ENCODE measurements at regions not wholly inside any gene's neighbourhood (a gene's known extent, or its start where the extent isn't known, plus 50 kb on each side); places are given as distances from the start of the nearest gene placed in this dataset.

DNA sequence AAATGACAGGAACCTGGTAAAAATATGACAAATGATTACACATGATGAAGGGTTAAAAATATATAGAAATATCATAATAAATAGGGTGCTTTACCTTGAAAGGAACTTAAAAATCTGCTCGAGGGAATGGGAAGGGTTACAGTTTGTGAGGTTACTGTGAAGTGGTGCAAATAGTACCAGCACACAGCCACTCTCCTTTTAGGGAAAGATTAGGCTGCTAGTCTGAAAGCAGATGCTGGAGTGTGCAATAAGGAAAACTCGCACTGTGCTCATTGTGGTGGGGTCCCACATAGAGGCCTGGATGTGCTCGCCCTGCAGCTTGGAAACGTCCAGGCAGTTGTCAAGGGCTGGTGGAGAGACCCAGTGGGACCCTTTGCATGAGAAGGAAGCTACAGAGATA, 145.9 kb upstream of the TBX20 start:
- DNase-seq (ENCODE audit: extremely low read depth in 1 of 2, low read depth in 1 of 2) = no peak

GRCh38 chr7:35399216-35399615, 145.3 kb upstream of the TBX20 start:
- DNase-seq (ENCODE audit: extremely low read depth in 1 of 2, low read depth in 1 of 2) = no peak

DNA sequence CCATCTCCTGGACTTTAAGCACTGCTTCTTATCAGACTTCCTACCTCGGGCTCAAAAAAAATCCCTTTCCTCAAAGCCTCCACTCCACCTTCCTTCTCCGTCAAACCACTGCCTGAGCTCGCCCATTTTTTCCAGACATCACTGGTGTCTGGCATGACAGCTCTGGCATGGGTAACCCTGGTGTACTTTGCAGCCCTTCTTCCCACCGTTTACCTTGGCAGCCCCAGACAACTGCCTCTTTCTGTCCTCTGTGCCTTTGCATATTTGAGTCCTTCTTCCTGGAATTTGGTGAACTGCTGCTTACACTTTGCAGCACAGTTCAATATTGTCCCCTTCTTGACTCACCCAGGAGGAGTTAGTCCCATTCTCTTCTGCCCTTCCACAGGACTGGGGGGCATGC, 144.6 kb upstream of the TBX20 start:
- no peak for DNase-seq (ENCODE audit: extremely low read depth in 1 of 2, low read depth in 1 of 2)

- no peak for DNase-seq (ENCODE audit: extremely low read depth in 1 of 2, low read depth in 1 of 2)
Observed at GRCh38 chr7:35390146-35390545, 136.2 kb upstream of the TBX20 start.

DNA sequence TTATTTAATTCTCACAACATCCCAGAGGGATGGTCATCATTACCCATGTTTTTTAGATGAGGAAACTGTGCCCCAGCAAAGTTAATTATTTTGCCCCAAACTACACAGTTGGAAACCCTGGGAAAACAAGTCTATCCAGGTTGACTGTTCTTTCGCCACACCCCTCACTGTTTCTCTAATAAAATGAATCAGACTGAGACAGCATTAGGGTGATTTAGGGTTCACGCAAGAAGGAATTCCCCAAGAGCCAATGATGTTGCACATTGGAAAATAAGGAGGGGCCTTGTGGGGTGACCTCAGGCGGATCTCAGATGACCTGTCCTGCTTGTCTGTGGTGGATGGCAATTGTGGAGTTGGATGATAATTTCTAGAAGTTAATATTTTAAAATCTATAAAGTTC, 135.7 kb upstream of the TBX20 start:
- no peak for DNase-seq (ENCODE audit: extremely low read depth in 1 of 2, low read depth in 1 of 2)

DNA sequence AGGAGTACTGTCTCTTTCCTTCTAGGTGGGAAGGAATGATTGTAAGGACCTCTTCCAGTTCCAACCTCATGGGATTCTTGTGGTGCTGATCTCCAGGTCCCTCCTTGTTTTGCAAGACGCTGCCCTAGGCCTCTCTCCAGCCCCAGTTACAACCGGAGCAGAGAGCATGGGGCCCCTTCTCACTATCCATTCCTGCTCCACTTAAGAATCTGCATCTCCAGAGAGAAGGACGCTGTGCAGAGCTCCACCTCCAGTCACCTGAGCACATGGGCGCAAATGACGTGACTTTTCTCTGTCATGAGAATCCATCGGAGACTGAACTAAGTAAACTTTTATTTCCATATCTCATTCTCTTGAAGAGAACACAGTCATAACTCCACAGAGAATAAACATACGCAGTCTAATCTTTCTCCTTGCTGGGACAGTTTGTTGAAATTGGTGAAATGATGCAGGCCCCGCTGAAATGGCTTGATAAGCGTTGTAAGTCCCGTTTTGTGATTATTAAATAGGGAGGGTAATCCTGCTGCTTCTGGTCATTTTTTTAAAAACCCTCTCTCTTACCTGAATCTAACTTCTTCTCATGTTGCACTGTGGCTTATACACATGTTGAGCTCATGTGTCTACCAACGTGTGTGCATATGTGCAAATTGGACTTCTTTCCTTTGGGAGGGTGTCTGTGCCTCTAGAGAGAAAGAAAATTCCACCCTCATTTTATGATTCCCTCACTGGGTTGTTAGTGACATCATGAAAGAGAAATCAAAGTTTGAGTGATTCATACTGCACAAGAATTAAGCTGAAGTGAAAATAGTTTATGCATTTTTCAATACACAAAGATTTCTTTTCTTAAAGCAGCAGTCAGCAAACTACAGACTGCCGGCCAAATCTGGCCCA, 133.2 kb upstream of the TBX20 start:
- no peak for DNase-seq (ENCODE audit: extremely low read depth in 1 of 2, low read depth in 1 of 2)

- DNase-seq (ENCODE audit: extremely low read depth in 1 of 2, low read depth in 1 of 2) = no peak
Observed at GRCh38 chr7:35386082-35386815, 132.3 kb upstream of the TBX20 start.

DNA sequence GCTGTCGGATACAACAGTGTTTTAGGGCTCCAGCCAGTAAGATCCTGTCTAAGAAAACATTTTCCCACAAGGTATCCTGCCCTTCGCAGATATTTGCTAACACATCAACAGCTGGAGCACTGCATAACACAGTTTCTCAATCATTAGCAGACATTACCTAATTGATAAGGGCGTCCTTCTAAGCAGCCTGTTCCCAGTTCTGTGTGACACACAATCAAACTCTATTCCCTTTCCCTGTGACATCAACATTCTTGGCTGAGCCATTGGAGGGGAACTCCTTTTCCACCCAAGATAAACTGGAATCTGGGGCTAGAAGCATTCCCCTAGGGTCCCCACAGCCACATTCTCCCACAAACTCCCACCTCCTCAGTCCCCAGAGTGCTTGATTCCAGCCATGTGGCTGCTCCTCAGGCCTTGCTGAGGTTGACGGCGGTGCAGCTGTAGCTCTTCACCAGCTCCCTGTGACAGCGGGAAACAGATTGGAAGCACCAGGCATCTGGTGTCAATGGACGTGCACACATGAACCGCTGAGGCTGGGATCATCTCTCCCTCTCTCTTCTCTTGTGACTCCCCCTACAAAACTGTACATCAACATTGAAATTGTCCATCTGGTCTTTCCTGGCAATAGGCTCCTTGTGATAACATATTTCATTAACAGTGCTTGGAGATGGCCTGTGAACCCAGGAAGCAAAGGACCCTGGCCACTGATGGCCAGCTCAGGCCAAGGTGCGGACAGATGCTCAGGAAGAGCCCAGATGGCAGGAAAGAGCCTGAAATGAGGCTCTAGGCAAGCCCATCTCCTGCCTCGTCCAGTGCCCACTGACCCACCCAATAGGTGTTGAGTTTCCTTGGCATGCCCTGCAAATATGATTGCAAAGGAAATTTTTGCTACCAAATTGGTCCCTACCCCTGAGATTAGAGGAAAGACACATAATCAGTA, 131.1 kb upstream of the TBX20 start:
- DNase-seq (ENCODE audit: extremely low read depth in 1 of 2, low read depth in 1 of 2) = no peak

GRCh38 chr7:35380739-35381224, 126.9 kb upstream of the TBX20 start:
- no peak for DNase-seq (ENCODE audit: extremely low read depth in 1 of 2, low read depth in 1 of 2)

DNA sequence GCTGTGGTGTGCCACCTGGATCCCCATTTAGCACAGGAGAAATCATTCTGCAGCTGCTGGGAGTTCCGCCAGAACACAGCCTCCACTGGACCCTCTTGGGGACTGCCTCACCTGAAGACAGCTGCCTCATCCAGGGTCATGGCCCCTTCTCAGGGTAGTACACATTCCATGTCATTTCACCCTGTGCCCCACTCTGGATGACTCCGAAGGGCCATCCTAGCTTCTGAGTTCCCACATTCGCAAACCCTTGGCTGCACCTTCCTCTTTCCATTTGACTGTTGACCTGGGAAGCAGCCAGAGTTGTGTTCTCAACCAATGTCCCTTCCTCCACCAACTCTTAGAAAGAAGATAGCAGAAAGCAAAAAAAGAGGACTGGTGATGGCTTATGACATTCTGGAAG, 125.6 kb upstream of the TBX20 start:
- DNase-seq (ENCODE audit: extremely low read depth in 1 of 2, low read depth in 1 of 2) = no peak

DNA sequence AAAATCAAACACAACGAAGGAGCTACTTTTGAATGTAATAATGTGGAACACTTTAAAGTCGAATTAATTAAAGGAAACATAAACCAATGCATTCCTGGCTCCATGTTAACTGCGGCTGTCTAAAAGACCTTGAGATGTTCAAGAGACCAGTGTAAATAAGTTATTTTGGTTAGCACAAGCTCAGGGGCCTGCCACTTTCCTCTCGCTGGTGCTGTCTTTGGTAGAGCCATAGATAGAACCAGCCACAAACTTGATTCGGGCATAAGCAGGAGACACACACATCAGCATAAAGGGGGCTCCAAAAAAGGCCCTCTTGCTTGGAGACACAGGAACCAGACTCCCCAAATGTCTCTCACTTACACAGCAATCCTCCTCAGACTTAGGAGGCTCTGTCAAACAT, 121.6 kb upstream of the TBX20 start:
- no peak for DNase-seq (ENCODE audit: extremely low read depth in 1 of 2, low read depth in 1 of 2)

DNA sequence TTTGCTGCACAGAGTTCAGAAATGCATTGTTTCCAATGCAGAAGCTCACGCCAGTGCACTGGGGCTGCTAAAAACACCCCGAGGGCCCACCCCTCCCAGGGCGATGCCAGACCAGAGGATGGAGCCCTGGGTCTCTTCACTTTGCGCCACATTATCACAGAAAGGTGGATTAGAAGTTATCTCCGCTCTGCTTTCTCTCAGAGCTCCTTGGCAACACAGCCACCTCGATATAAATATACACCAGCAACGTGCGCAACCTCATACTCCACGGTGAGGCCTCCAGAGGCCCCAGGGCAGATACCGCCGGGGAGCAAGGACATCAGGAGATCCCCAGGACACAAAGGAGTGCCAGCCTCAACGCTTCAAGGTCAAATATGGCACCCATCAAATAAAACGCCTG, 121.0 kb upstream of the TBX20 start:
- no peak for DNase-seq (ENCODE audit: extremely low read depth in 1 of 2, low read depth in 1 of 2)

DNA sequence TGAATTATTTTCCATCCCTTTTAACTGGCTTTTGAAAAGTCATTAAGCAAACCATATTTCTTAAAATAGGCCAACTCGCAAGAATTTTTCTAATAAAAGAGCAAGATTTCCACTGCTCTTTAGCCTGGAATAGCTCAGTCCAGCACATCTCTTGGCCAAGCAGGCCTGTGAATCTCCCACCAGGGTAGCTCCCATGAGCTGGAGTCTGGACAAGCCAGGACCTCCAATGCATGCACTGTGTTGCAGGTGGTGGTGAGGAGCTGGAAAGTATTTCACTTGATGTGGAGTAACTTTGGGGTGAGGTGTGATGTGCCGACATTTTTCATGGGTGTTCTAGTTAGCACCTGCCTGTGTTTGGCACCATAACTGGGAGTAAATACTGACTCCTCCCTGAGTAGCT, 117.3 kb upstream of the TBX20 start:
- DNase-seq (ENCODE audit: extremely low read depth in 1 of 2, low read depth in 1 of 2) = no peak

DNA sequence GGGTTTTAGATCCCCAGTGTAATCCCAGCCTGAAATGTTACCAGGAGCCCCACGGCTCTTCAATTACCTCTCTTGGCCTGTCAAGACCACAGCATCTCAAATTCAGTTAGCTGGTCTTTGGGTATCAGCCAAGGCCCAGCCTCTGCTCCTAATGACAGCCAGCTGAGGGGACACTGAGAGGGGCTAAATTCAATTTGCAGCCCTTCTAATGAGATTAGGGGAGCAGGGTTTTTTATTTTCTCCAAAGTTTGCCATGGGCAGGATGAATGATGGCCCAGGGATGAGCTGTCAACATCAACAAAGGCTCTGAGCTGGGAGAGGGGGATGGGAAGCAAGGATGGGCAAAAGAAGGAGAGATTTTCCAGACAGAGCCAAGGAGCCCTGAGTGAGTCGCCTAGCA, 116.8 kb upstream of the TBX20 start:
- DNase-seq (ENCODE audit: extremely low read depth in 1 of 2, low read depth in 1 of 2) = no peak

DNA sequence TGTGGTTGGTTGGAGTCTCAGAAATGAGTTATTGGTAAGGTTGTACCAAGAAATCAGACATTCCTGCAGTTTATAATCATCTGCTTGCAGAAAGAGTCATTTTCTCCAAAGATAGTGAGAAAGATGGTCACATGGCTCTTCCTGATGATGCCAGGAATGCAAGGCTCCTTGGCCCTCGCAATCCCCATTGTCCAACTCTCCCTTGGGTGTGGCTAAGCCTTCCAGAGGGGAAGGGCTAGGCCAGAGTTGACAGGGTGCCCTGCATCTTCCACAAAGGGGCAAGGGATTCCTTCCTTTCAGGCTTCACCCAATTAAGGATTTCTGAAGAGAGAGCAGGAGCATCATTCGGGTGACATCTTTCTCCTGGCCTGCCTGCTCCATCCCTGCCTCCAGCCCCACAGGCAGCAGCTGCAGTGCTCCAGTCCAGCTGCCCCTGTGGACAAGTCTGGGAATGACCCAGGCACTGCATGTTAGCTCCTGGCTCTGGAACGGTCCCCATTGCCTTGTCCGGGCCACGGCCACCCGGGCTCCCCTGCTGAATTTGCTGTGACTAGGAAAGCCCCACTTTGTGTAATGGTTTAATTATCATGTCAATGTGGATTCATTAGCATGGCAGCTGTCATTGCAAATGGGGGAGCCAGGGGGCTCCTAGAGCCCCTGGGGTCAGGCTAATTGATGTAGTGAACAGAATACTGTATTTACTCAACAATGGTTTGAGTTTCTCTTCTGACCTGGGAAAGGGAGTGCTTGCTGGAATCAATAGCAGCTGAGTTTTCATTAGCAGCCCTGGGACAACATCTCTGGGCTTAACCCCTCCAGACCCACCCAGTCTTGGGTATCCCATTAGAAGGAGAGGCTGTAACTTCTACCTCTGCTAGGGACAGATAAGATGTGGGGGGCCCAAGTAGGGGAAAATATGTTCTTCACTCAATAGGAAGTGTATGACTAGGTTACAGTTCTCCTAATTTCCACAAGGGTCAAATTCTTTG, 112.6 kb upstream of the TBX20 start:
- no peak for DNase-seq (ENCODE audit: extremely low read depth in 1 of 2, low read depth in 1 of 2)

GRCh38 chr7:35365523-35365922, 111.6 kb upstream of the TBX20 start:
- DNase-seq (ENCODE audit: extremely low read depth in 1 of 2, low read depth in 1 of 2) = no peak

- DNase-seq (ENCODE audit: extremely low read depth in 1 of 2, low read depth in 1 of 2) = no peak
Observed at GRCh38 chr7:35362341-35362740, 108.4 kb upstream of the TBX20 start.

- no peak for DNase-seq (ENCODE audit: extremely low read depth in 1 of 2, low read depth in 1 of 2)
Observed at GRCh38 chr7:35359423-35359822, 105.5 kb upstream of the TBX20 start.

GRCh38 chr7:35356495-35356894, 102.6 kb upstream of the TBX20 start:
- DNase-seq (ENCODE audit: extremely low read depth in 1 of 2, low read depth in 1 of 2) = no peak

DNA sequence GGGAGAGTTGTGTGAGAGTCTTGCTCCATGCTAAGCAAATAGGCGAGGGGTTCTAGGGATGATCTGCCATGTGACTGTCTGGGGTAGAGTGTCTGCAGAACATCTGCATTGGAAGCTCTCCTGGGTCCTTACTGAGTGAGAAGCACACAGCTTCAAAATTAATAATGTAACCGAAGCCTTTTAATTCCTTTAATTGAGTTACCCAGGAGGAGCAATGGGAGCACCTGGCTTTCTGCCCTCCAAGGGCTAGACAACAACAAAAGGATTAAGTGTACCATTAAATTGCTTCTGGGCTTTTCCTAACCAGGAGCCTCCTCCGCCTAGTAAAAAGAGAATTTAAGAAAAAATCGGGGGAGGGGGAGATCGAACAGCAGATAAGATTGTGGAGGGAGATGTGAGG, 102.0 kb upstream of the TBX20 start:
- DNase-seq (ENCODE audit: extremely low read depth in 1 of 2, low read depth in 1 of 2) = no peak
